Esophagus muscularis mucosa (tissue), 4 donors: ENCODE measurements at regions not wholly inside any gene's neighbourhood (a gene's known extent, or its start where the extent isn't known, plus 50 kb on each side); places are given as distances from the start of the nearest gene placed in this dataset.

Experiments used
- DNase-seq: peaks from one replicate; pipeline ENCODE4 v3.0.0-alpha.2; 2017; ENCODE audit errors: extremely low spot score
- H3K27ac ChIP-seq, 4 donors: fragments of 200-600 bp; sonication (generic); replicated peaks in 1 of 4; 1 replicate in 3 of 4; 2 replicates in 1 of 4; pipeline ENCODE4 v1.5.1; 2016 to 2019; ENCODE audit warnings: mild to moderate bottlenecking in 1 of 4
- H3K27me3 ChIP-seq, 4 donors: fragments of 200-600 bp; sonication (generic); one replicate each; pipeline versions ENCODE4 v1.5.1 to v1.6.0; 2016 to 2019
- H3K36me3 ChIP-seq, 4 donors: fragments of 200-600 bp; sonication (generic); one replicate each; pipeline ENCODE4 v1.5.1; 2016 to 2019
- H3K4me1 ChIP-seq, 4 donors: fragments of 200-600 bp; sonication (generic); one replicate each; pipeline ENCODE4 v1.5.1; 2016 to 2019
- H3K4me3 ChIP-seq, 4 donors: fragments of 200-600 bp; sonication (generic); 1 replicate in 2 of 4; 2 replicates in 2 of 4; pipeline ENCODE4 v1.5.1; 2016 to 2019; ENCODE audit warnings: mild to moderate bottlenecking in 4 of 4, moderate library complexity in 1 of 4
- H3K9me3 ChIP-seq, 4 donors: fragments of 200-600 bp; sonication (generic); 1 replicate in 3 of 4; 2 replicates in 1 of 4; pipeline ENCODE4 v1.5.1; 2016 to 2019
- CTCF ChIP-seq, 3 experiments: fragments of 200-600 bp in 2 of 3; fragments of 450-650 bp in 1 of 3; sonication (generic) in 2 of 3; IDR thresholded peaks; one replicate each; pipeline ENCODE4 v1.5.1; 2017 to 2019; ENCODE audit warnings: antibody characterized with exemption in 3 of 3, mild to moderate bottlenecking in 2 of 3, moderate library complexity in 1 of 3
- EP300 ChIP-seq: sonication (generic); formaldehyde crosslinking; IDR thresholded peaks from one replicate; pipeline ENCODE4 v1.6.1; 2017; ENCODE audit warnings: antibody characterized with exemption
- POLR2A ChIP-seq: fragments of 450-650 bp; IDR thresholded peaks from one replicate; pipeline ENCODE4 v1.6.1; 2017; ENCODE audit warnings: antibody characterized with exemption, moderate library complexity, mild to moderate bottlenecking, low read depth
- POLR2AphosphoS5 ChIP-seq, 2 donors: sonication (generic); formaldehyde crosslinking; IDR thresholded peaks; one replicate each; pipeline ENCODE4 v1.6.1; 2017; ENCODE audit warnings: antibody characterized with exemption in 2 of 2
- WGBS: methylation state at CpG from one replicate; pipeline ENCODE4 v1.1.5; 2018; 5-methylcytosine and 5-hydroxymethylcytosine counted together
- intact Hi-C: fragments of 100-400 bp; cut with DNase I; formaldehyde crosslinking; loops from one replicate; pipeline ENCODE4 v1.15.1; 2023

GRCh38 chr21:38177919-38178652, 78.7 kb upstream of the KCNJ15 start:
- no peak overlapping the region for H3K27ac ChIP-seq
- WGBS: 74% methylated on average over 5 of the region's 5 CpGs
- H3K4me1 ChIP-seq: no peaks in the 10 kb centered on the region
- H3K4me3 ChIP-seq: no peak overlapping the region
- no peaks in the 10 kb centered on the region for H3K9me3 ChIP-seq
- TF ChIP-seq EP300: no peak
- no peak for TF ChIP-seq POLR2AphosphoS5 (IDR thresholded peaks at IDR 0.05)
- TF ChIP-seq CTCF (IDR thresholded peaks at IDR 0.05): no peak
- no peaks in the 10 kb centered on the region for H3K36me3 ChIP-seq
- DNase-seq: peak; percentile 66
- H3K27me3 ChIP-seq: no peaks in the 10 kb centered on the region
- intact Hi-C loops: no loop called here

- H3K9me3 ChIP-seq: no peaks in the 10 kb centered on the region
- DNase-seq: peak; percentile 62
- no peak overlapping the region for H3K4me3 ChIP-seq
- H3K36me3 ChIP-seq: no peaks in the 10 kb centered on the region
- 82% methylated on average over 6 of the region's 6 CpGs for WGBS
- H3K4me1 ChIP-seq: no peaks in the 10 kb centered on the region
- intact Hi-C loops: no loop called here
- TF ChIP-seq EP300 (no peak), POLR2A (no peak), POLR2AphosphoS5 (IDR thresholded peaks at IDR 0.05) (no peak), CTCF (IDR thresholded peaks at IDR 0.05) (no peak)
- H3K27me3 ChIP-seq: no peaks in the 10 kb centered on the region
- H3K27ac ChIP-seq: no peak overlapping the region
These were observed 77.9 kb upstream of the KCNJ15 start for GRCh38 chr21:38178653-38179470.

- 89% methylated on average over 2 of the region's 2 CpGs for WGBS
- Histone ChIP-seq H3K27ac (no peak overlapping the region), H3K9me3 (no peaks in the 10 kb centered on the region), H3K4me1 (no peaks in the 10 kb centered on the region), H3K36me3 (no peaks in the 10 kb centered on the region), H3K27me3 (no peaks in the 10 kb centered on the region), H3K4me3 (no peak overlapping the region)
- DNase-seq: no peak
- TF ChIP-seq POLR2AphosphoS5 (IDR thresholded peaks at IDR 0.05) (no peak), POLR2A (no peak)
- intact Hi-C loops: no loop called here
These were observed 77.3 kb upstream of the KCNJ15 start for GRCh38 chr21:38179511-38179910.

- intact Hi-C loops: no loop called here
- no peaks in the 10 kb centered on the region for H3K27me3 ChIP-seq
- H3K9me3 ChIP-seq: no peaks in the 10 kb centered on the region
- no peaks in the 10 kb centered on the region for H3K36me3 ChIP-seq
- no peak for TF ChIP-seq POLR2A
- TF ChIP-seq POLR2AphosphoS5 (IDR thresholded peaks at IDR 0.05): no peak
- TF ChIP-seq CTCF (IDR thresholded peaks at IDR 0.05): no peak
- no peak for TF ChIP-seq EP300
- 77% methylated on average over 4 of the region's 4 CpGs for WGBS
- no peak overlapping the region for H3K27ac ChIP-seq
- no peaks in the 10 kb centered on the region for H3K4me1 ChIP-seq
- no peak overlapping the region for H3K4me3 ChIP-seq
- DNase-seq: peak; percentile 21
These were observed 75.7 kb upstream of the KCNJ15 start for GRCh38 chr21:38181096-38181495.

GRCh38 chr21:38182370-38182985, 74.3 kb upstream of the KCNJ15 start:
- H3K9me3 ChIP-seq: peaks cover 0 to 10% (median 2%) of the 10 kb centered on the region in 4 donors
- TF ChIP-seq POLR2A: no peak
- TF ChIP-seq EP300: no peak
- no peak for TF ChIP-seq POLR2AphosphoS5 (IDR thresholded peaks at IDR 0.05)
- no peak for TF ChIP-seq CTCF (IDR thresholded peaks at IDR 0.05)
- H3K4me3 ChIP-seq: no peak overlapping the region
- no peak overlapping the region for H3K27ac ChIP-seq
- intact Hi-C loops: no loop called here
- 72% methylated on average over 2 of the region's 2 CpGs for WGBS
- no peaks in the 10 kb centered on the region for H3K27me3 ChIP-seq
- DNase-seq: no peak
- no peaks in the 10 kb centered on the region for H3K36me3 ChIP-seq
- H3K4me1 ChIP-seq: no peaks in the 10 kb centered on the region
